Left kidney (tissue), 1 donor: ENCODE measurements at regions not wholly inside any gene's neighbourhood (a gene's known extent, or its start where the extent isn't known, plus 50 kb on each side); places are given as distances from the start of the nearest gene placed in this dataset.

ENCODE experiments used
- DNase-seq: peaks from one replicate; pipeline ENCODE4 v3.0.0-alpha.2; 2013

- DNase-seq, result no peak
These were observed 315.1 kb downstream of the HDGFL1 start for GRCh38 chr6:22884456-22884855.

- no peak for DNase-seq
These were observed 317.6 kb downstream of the HDGFL1 start for GRCh38 chr6:22886650-22887581.

GRCh38 chr6:22888163-22888752 is 318.9 kb downstream of the HDGFL1 start:
- no peak for DNase-seq

GRCh38 chr6:22891934-22892333 is 322.6 kb downstream of the HDGFL1 start:
- no peak for DNase-seq

- DNase-seq, result no peak
These were observed 323.1 kb downstream of the HDGFL1 start for GRCh38 chr6:22892452-22892851.

GRCh38 chr6:22896696-22897095 is 327.3 kb downstream of the HDGFL1 start:
- DNase-seq, result no peak

GRCh38 chr6:22899426-22899825 is 330.1 kb downstream of the HDGFL1 start:
- DNase-seq, result no peak

GRCh38 chr6:22903826-22904225 is 334.5 kb downstream of the HDGFL1 start:
- DNase-seq, result no peak

- DNase-seq, result no peak
These were observed 335.1 kb downstream of the HDGFL1 start for GRCh38 chr6:22904431-22904830.

GRCh38 chr6:22906091-22906549 is 336.8 kb downstream of the HDGFL1 start:
- DNase-seq, result no peak

GRCh38 chr6:22907085-22907484 is 337.7 kb downstream of the HDGFL1 start:
- no peak for DNase-seq

GRCh38 chr6:22910370-22910769 is 341.0 kb downstream of the HDGFL1 start:
- no peak for DNase-seq

GRCh38 chr6:22913612-22914011 is 344.2 kb downstream of the HDGFL1 start:
- DNase-seq, result no peak

- no peak for DNase-seq
These were observed 348.0 kb downstream of the HDGFL1 start for GRCh38 chr6:22917344-22917743.

GRCh38 chr6:22921828-22922227 is 352.5 kb downstream of the HDGFL1 start:
- DNase-seq, result no peak

- no peak for DNase-seq
These were observed 356.0 kb downstream of the HDGFL1 start for GRCh38 chr6:22925304-22925835.

- DNase-seq, result no peak
These were observed 356.8 kb downstream of the HDGFL1 start for GRCh38 chr6:22925920-22926789.

- peak; percentile 75 for DNase-seq
These were observed 357.5 kb downstream of the HDGFL1 start for GRCh38 chr6:22926790-22927354.

- DNase-seq, result no peak
These were observed 359.4 kb downstream of the HDGFL1 start for GRCh38 chr6:22928775-22929174.

- no peak for DNase-seq
These were observed 360.1 kb downstream of the HDGFL1 start for GRCh38 chr6:22929311-22929985.

- DNase-seq, result no peak
These were observed 371.4 kb downstream of the HDGFL1 start for GRCh38 chr6:22940581-22941290.
